ENCODE measurements at regions not wholly inside any gene's neighbourhood (a gene's known extent, or its start where the extent isn't known, plus 50 kb on each side); places are given as distances from the start of the nearest gene placed in this dataset.

DNA sequence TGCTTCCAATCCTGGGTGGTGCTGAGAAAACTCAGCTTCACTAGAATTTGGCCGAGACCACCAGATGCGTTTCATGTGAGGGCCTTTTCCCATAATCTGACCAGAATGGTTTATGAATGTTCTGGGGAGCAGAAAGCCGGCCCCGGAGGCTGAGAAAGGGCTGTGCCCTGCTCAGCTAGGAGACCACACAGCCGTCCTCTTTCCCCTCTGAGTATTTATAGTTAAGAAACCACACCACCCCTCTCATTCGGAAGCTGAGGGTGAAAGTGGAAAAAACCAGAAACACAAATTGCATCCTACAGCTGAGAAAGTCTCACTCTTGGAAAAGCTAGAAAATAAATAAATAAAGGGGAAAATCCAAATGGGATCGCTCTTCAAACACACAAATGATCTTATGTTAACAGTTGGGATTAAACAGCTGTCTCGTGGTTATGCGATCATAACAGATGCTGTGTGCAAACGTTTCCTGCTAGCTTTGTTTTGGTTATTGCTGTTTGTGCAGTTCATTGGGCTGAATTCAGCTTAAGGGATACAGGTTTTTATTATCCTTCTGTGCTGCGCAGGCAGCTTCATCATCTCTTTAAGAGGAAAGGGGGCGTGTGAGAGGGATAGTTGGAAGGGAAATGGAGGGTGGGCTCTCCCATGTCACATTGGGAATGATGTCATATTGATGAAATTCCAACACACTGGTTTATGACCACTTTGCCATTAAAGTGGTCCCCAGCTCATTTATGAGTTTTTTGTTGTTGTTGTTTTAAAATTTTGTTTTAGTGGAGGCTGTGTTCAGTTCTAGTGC lies 1026.2 kb upstream of the NR2F2 start:
- no peak for DNase-seq (ENCODE audit: low read depth in 2 of 2)

DNA sequence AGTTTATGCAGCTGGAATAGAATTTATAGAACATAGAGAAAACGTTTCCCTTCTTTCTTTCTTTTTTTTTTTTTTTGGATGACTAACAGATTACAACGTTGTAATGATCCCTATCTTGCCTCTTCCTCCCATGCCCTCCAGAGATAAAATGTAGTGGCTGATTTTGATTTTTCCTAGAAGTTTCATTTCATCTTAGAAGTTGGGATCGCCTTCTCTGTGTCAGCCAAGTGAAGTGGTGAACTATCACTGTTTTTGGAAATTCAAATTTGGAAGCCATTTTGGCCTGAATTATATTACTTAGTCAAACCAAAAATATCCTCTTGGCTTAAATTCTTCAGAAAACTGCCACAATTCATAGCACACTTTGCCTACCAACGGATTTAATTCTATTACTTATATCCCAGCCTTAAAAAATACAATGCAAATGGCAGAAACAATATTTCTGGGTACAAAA lies 1025.5 kb upstream of the NR2F2 start:
- DNase-seq (ENCODE audit: low read depth in 2 of 2), result no peak

DNA sequence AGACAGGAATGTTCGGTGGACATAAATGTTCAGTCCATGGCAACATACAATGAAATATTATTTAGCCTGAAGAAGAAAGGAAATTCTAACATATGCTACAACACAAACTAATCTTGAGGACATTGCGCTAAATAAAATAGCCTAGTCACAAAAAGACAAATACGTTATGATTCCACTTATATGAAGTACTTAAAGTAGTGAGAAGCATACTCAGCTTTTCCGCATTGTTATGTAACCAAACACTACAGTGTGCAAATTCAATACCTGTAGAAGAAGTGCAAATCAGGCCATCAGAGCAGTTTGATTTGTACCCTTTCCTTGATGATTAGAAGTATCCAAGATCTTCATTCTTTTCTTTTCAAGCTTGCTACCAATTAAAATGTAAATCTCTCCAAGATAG lies 1023.4 kb upstream of the NR2F2 start:
- no peak for DNase-seq (ENCODE audit: low read depth in 2 of 2)

DNA sequence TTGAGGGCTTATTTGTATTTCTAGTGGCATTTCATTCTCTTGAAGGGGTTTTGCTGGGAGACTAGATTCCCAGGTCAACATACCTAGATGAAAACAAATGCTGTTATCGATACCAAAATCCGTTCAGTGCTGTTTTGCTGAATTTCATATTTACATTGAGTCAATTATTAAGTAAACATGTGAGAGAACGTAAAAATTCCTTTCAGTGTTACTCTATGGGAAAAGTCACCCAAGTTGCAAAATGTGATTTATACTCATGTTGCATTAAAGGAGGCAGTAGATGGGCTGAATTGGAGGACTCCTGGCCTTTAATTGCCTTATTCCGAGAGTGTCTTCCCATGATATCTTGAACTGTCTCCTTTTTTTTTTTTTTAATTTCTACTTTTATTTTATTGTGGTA lies 1011.3 kb upstream of the NR2F2 start:
- no peak for DNase-seq (ENCODE audit: low read depth in 2 of 2)

DNA sequence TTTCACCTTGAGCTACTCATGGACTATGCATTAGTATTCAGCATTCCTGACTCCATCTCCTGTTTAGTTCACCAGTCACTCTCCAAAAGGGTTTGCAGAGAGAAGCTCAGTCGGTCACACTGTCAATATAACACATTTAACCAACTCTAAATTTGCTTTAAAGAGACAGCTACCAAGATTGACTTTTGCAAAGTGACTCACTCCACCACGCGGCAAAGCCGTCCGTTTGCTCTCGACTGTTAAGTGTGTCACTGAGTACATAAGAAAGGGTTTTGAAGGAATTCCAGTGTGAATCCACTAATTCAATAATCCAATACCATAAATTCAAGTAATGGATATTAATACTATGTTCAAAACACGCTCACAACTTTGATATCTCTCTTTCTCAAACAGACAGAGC lies 1006.7 kb upstream of the NR2F2 start:
- no peak for DNase-seq (ENCODE audit: low read depth in 2 of 2)

DNA sequence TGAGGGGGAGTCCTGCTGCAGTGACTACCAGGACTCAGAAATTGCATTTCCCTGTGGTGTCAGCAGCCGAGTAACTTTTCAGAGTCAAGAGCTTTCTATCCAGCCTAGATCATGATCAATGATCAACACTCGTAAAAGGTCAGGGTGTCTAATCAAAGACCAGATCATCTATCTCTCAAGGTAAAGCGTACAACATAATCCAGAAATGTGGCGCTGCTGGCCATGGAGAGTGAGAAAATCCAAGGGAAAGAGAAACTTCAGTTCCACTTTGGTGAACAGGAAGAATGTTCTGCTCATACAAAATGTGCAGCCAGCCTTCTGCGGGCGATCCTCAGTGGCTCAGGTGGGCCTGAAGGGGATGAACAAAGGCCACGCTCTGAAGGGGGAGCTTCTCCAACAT lies 1005.8 kb upstream of the NR2F2 start:
- DNase-seq (ENCODE audit: low read depth in 2 of 2), result no peak

DNA sequence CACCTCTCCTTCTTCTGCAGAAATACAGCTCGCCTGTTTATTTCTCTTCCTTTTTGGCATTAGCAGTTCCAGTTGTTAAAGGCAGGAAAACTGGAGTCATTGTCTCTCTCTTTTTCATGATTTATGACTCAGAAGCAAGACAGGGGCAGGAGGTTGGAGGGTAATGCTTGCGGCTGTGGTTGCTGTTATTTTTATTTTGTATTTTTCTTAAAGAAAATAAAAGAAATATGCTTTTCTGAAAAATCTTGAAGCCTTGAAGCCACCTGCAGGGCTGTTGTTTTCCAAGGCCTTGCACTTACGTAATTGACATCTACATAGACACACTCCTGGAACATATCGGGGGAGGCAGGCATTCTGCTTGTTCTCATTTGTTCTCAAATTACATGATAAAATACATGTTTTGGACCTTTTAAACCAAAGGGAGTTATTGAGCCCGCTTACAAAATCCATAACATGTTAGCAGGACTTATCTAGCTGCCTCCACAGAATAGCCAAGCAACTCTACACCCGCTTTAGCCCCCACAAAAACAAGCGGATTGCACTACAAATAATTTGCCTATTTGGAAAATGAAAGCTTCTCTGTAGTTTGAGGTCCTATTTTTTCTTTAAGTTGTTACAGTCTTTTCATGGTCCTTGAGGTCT lies 1004.6 kb upstream of the NR2F2 start:
- no peak for DNase-seq (ENCODE audit: low read depth in 2 of 2)

DNA sequence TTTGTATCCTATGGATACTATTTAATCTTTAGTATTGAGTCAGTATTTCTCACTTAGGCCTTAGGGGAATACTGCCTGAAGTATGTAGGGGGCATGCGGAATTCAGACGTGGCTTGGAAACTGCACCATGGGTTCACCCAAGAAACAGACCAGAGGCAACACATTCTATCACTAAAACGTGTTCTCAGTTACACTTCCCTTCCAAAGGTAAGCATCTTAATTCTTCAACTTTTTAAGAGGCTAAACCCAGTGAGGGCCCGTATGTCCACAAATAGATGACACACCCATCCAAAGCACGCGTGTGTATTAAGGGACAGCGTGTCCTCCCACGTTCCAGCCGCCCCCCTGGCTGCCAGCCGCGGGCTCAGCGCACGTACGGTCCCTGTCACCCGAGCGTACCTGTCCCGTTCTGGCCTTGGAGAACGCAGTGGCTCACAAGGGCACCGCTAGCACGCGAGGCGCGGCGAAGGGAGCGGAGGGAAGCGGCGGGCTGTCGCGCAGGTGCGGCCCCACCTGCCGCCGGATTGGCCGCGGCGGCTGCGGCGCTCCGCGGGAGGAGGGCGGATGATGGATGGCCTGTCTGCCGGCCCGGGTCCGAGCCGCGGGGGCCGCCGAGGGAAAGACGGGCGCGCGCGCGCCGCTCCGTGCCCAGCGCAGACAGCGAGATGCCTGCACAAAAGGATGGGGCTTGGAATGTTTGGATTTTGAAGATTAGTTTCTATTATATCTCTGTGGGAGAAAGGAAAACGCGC lies 1003.9 kb upstream of the NR2F2 start:
- no peak for DNase-seq (ENCODE audit: low read depth in 2 of 2)

DNA sequence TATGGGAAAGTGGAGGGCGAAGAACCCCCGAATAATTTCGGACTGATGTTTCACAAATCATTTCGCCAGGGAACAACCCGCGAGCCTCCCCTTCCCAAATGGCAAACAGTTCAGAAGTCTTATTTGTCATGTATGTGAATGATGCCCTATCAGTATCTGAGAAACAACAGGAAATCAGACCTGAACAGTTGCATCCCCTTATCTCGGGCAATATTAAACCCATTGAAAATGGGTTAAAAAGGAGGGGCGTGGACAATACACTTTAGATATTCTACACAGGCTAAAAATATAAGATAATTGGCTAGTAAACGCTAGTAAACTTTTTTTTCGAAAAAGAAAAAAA lies 1003.3 kb upstream of the NR2F2 start:
- no peak for DNase-seq (ENCODE audit: low read depth in 2 of 2)

DNA sequence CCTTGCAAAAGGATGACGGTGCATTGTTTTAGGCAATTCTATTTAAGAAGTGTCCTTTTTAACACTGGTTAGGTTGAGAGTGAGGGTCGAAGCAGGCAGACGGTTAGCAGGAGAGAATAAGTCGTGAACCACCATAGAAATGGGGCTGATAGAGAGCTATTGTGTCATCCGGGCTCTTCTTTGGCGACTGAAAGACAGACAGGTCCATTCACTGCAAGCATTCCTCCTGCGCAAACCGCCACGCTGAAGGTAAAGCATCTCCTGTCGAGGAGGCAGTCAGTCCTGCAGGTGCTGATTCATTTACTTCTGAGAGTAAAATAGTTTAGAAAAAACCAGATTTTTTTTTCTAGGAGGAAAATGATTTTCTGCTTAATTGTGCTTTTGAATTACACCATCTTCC lies 1002.8 kb upstream of the NR2F2 start:
- no peak for DNase-seq (ENCODE audit: low read depth in 2 of 2)

DNA sequence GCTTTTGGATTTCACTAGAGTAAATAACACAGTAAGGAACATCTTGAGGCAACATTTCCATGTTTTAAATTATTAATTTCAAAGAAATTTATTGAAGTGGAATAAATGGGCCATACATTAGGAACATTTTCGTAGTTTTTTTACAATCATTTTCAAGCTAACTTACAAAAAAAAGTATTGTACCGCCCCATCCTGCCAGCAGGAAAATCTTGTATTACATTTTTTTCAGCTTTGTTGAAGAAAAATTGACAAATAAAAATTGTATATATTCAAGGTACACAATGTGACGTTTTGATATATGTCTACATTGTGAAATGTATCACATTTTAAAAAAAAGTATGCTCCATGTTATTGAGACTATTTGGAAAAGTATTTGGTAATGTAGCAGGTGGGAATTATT lies 1001.9 kb upstream of the NR2F2 start:
- DNase-seq (ENCODE audit: low read depth in 2 of 2), result no peak

DNA sequence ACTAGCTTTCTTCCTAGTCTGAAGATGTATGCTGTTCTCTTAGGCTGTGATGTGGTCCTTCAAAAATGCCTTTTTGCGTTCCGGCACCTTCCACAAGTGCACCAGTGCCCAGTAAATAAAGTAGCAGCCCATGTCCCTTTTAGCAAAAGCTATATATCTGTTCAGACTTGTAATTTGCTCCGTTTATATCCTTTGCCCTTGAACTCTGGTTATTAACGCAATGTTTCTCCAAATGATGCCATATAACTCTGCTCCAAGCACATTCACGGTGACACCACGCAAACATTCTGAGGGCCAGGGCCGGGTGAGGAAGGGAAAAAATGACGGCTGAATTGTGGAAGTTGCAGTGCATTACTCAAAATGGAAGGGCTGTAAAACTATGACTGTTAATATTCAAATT lies 1001.1 kb upstream of the NR2F2 start:
- no peak for DNase-seq (ENCODE audit: low read depth in 2 of 2)

DNA sequence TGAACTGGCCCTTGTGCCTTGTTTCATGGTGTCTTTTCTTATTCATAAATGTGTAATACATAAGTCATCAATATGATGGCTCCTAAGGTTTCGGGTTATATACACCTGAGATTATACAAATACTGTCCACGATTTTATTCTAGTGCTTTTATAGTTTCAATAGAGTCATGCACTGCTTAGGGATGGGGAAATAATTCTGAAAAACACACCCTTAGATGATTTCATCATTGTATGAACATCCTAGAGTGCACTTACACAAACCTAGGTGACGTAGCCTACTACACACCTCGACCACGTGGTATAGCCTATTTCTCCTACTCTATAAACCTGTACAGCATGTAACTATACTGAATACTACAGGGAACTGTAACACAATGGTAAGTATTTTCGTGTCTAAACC lies 988.8 kb upstream of the NR2F2 start:
- no peak for DNase-seq (ENCODE audit: low read depth in 2 of 2)

DNA sequence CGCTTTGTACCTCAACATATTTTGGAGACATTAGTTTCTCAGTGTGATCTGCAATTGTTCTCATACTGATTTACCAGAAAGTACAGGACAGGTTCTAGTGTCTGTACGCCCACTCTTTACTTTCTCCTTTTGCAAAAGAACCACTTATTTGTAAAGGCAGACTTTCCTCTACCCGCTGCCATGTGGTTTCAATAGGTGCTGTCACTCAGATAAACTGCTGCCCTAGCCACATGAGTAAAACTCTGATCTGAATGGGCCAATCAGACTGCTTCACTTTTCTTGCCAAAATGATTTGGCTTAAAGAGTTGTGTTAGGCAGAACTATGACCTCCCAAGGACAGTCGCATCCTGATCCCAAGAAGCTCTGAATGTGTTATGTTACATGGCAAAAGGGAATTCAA lies 984.6 kb upstream of the NR2F2 start:
- no peak for DNase-seq (ENCODE audit: low read depth in 2 of 2)

DNA sequence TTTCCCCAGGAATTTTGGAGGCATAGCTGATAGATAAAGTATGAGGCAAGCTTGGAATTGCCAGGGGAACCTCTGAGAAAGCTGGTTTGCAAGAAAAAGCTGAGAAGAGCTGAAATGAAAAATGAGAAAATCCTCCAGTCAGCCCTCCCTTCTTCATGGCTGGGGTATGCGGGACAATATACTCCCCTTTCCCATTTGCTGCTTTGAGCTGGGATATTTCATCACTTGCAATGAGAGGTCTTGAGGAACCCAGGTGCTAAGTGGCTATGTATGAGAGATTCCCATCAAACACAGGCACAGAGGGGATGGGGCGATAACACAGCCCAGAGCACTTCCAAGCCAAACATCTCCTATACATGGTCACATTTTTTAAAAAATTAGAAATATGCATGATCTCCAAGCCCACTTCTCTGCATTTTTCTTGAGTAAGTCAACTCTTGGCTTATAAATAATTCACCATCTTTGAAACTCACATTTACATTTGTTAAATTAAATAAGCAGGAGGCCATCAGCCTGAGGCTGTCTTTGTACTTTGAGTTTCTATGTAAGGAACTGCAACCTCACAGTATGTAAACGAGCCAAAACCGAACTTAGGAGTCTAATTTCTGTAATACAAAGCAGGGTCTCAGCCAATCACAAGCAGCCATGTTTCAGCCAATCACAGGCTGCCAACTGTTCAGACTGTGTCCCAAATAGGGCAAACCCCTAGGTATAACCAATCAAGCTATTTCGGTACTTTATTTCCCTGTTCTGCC lies 983.6 kb upstream of the NR2F2 start:
- DNase-seq (ENCODE audit: low read depth in 2 of 2), result no peak

DNA sequence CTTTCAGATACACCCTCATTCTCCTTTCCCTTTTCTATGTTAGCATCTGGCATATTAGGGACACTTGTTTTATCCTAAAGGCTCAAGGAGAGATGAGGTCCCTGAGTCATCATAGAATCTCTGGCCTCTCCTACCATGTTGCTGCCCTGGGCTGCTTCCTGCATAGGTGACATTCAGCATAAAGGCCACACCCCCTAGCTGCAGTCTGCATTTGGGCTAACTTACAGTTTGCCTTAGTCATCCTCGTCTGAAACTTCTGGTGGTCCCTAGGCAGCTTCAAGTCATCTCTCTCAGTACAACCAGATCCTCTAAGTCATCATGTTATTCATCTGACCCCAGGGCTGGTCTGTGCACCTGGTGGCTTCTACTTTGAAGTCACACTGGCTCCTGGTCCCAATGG lies 982.7 kb upstream of the NR2F2 start:
- DNase-seq (ENCODE audit: low read depth in 2 of 2), result no peak

DNA sequence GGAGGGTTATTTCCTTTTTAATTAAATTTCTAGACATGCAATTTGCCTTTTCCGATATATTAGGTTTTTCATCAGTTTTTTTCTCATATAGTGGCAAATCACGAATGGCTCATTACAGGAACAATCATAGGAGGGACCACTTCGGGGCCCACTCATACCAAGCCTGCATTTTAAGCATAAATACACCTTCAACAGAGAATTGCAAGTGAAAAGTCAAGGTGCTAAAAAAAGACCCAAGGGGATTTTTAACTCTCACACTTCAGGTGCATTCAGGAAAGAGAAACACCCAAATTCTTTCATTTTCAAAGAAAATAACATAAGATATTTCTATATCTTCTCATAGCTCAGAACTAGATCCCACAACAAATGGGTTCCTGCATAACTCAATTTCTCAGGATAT lies 979.6 kb upstream of the NR2F2 start:
- DNase-seq (ENCODE audit: low read depth in 2 of 2), result no peak

DNA sequence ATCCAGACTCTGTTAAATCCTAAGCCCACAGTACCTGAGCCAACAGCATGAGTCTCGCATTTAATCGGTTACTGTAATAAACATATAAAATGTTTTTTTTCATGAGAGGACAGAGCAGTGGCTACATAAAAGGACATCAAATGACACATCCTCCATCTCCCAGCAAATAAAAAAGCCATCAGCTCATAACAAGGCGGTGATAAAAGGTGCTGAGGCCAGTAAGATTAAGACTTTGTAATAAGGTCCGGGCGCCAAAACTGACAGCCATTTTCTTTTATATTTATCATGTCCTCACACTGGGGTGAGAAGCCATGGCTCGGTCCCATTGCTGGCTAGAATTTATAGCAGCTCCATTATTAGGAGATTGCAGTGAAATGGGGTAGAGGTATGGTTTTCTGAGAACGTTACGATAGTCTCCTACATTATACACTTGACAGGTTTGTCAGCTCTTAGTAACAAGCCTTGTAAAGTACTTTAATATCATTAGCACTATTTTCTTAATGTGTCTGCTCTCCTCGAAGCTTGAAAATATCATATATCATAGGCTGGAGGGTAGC lies 977.8 kb upstream of the NR2F2 start:
- DNase-seq (ENCODE audit: low read depth in 2 of 2), result no peak

DNA sequence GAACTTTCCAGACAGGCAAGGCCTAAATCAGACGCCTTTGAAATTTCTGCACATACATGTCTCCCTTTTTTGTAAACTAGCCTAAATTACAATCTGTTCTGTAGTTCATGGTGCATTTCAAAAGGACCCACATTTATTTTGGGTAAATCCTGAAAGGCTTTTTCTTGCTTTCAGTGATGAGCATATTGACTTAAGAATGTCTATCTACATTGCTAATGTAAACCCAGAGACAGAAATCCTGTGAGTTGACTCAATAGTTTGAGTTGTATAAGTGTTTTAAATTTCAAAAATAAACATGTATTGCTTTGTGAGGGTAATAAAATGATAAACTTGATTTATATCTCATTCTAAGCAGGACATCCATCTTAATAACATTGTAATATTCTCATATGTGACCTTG lies 977.0 kb upstream of the NR2F2 start:
- DNase-seq (ENCODE audit: low read depth in 2 of 2), result no peak

DNA sequence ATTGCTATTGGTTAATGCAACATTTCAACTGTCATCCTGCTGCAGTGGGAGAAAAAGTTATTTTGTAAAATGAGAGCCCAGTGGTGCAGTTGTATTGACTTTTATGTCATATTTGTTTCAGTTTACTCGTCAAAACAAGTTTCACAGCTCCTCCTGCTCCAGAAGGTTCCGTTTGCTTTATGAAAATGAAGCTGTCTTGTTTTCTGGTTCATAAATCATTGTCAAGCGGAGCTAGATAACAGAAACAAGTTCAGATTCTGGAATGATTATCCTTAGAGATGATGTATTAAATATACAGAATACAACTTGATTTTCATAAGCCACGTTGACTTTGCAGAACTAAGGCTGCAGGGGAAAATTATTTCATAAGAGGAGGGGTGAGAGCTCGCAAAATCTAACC lies 970.5 kb upstream of the NR2F2 start:
- no peak for DNase-seq (ENCODE audit: low read depth in 2 of 2)

DNA sequence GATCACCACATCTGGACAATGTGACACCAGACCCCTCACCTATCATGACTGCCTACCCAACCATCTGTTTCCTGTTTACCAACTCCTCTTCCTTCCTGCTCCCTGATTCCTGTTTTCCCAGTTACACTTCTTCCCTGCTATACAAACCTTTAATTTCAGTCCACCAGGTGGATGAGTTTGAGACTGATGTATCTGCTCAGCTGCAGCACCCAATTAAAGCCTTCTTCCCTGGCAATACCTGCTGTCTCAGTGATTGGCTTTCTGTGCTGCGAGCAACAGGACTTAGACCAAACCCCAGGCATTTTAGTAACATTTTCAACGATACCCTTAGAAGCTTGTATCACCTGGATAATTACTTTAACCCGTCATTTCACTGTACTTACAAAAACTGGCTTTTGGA lies 968.2 kb upstream of the NR2F2 start:
- no peak for DNase-seq (ENCODE audit: low read depth in 2 of 2)

DNA sequence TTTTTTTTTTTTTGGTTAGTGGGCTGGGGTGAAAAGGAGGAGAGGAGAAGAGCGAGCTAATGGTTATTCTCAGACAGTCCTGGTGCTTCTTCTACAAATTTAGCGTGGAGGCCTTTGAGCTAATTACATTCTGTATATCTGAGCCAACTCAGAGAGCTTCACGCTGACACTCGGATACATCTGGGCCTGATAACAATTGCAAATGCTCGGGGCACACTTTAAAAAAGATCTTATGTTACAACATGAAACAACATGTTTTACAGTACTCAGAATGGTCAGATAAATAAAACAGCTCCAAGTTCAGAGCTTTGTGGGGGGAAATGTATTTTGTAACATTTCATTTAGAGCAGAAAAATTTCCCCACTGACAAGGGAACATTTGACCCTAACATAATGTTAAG lies 966.9 kb upstream of the NR2F2 start:
- DNase-seq (ENCODE audit: low read depth in 2 of 2), result no peak

Measured in stimulated activated CD8-positive, alpha-beta memory T cell treated with anti-CD3 and anti-CD28 coated beads, Interleukin-2, amount 100 ng/mL, for 48 hours (primary cell).